Activated T-cell treated with anti-CD3 and anti-CD28 coated beads, Interleukin-2, amount 50 U/mL, for 4 hours (primary cell): ENCODE measurements at regions not wholly inside any gene's neighbourhood (a gene's known extent, or its start where the extent isn't known, plus 50 kb on each side); places are given as distances from the start of the nearest gene placed in this dataset.

Source experiments
- ATAC-seq, 2 donors: fragments of 200-7000 bp; cut with Tn5 transposase; one replicate each; pipeline ENCODE4 v1.10.0; 2021
- DNase-seq: peaks from one replicate; pipeline ENCODE4 v3.0.0-alpha.2; 2020
- H3K27me3 Mint-ChIP-seq: one replicate; pipeline ENCODE4 v1.8.0; 2021; ENCODE audit warnings: low read depth, mixed read lengths
- H3K36me3 Mint-ChIP-seq: one replicate; pipeline ENCODE4 v1.8.0; 2022; ENCODE audit warnings: mixed read lengths; ENCODE audit not compliant: insufficient read depth
- H3K4me1 Mint-ChIP-seq: one replicate; pipeline ENCODE4 v1.8.0; 2021; ENCODE audit warnings: low read depth, mixed read lengths
- H3K4me3 Mint-ChIP-seq: one replicate; pipeline ENCODE4 v1.8.0; 2021; ENCODE audit warnings: mild to moderate bottlenecking, moderate library complexity, mixed read lengths
- H3K9me3 Mint-ChIP-seq: one replicate; pipeline ENCODE4 v1.8.0; 2021; ENCODE audit warnings: mixed read lengths

DNA sequence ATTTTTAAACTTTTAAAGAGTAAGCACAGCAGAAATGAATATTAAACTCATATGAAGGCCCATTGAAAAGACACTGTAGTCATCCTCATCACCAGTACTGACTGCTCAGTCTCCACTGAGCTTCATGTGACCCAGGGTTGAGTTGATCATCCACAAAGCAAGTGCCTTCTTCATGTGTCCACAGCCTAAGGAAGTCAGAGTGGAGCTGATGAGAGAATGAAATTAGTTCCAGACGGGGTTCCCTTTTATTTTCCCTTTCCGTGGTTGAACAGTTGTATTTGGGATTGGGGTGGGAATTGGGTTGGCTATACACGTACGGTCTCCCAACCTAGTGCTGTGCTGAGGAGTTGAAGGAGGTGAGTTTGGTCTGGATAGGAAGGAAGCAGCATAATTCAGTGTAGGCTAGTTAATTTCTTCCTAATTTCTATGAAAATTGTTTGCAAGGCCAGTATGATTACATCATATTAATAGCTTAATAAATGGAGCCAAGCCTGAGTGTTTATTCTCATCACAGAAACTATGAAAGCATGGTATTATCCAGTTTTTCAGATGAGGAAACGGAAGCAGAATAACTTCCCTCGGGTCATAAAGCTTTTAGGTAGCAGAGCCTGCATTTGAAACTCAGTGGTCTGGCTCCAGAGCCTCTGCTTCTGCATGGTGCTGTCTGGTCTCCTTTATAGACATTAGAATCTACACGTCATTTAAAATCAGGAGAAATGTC is 103.9 kb upstream of the DMRT1 start:
- Mint-ChIP-seq H3K36me3 (peaks cover 11% of the 10 kb centered on the region), H3K9me3 (no peaks in the 10 kb centered on the region), H3K27me3 (no peaks in the 10 kb centered on the region), H3K4me3 (no peak overlapping the region), H3K4me1 (no peaks in the 10 kb centered on the region)
- no peak for DNase-seq
- ATAC-seq, result no peak

DNA sequence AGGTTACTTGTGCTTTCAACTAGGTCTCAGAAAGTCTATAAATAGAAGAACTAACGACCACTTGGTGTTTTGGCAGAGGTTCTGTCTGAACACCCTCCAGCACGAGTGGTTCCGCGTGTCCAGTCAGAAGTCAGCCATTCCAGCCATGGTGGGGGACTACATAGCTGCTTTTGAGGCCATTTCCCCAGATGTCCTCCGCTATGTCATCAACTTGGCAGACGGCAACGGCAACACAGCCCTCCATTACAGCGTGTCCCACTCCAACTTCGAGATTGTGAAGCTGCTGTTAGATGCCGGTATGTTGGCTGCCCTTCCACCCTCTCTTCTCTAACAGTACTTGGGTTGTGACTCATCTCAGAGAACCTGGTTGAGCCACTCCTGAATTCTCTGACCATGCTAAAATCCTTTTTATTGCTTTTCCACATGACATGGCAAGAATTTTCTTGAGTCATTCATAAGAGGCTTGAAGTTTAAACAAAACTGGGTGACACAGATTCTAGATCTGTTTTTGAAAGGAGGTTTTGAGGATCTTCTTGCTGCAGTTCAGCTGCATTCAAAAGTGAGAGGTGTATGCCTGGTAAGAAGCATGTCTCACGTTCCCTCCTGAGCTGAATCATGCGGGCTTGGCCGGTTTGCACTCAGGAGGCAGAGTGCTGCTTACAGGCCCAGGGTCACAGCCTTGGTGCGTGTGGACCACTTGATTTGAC is 103.1 kb upstream of the DMRT1 start:
- Mint-ChIP-seq H3K27me3 (no peaks in the 10 kb centered on the region), H3K4me3 (no peak overlapping the region), H3K36me3 (peaks cover 14% of the 10 kb centered on the region), H3K4me1 (no peaks in the 10 kb centered on the region), H3K9me3 (no peaks in the 10 kb centered on the region)
- ATAC-seq (no peak), DNase-seq (no peak)

DNA sequence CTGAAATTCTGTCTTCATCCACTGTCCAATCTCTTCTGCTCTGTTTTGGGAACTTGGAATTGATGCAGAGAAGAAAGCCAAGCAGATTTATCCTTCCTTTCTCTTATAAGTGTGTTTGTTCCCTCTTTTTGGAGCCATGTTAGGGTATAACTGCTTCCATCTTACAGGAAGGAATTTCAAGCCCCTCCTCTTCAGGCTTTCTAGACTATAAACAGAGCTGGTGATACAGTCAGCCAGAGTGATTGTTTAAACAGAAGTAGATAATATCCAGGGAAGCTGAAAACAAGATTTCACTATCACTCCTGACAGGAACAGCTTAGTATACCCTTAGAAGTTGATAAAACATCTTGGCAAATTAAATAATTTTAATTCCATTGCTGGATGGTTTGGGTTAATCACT is 102.1 kb upstream of the DMRT1 start:
- DNase-seq, result no peak

DNA sequence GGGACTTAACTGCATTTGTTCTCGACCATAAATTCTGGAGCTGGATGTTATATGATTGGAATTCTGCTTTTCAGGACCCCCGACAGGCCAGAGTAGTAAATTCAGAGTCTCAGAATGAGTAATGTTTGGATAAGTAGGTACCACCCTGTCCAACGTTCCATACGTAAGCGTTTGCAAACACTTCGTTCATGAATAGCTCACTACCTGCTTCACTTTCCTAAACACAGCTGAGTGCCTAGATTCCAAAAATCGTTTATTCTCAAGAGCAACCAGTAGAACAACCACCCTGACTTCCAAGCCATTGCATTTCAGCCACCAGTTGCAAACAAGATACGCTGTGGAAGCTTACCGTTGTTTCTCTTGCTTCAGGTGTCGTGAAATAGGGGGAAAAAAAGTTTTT is 101.3 kb upstream of the DMRT1 start:
- ATAC-seq (no peak), DNase-seq (no peak)
- no peaks in the 10 kb centered on the region for H3K9me3 Mint-ChIP-seq
- H3K4me1 Mint-ChIP-seq, result no peaks in the 10 kb centered on the region
- H3K4me3 Mint-ChIP-seq, result no peak overlapping the region
- peaks cover 14% of the 10 kb centered on the region for H3K36me3 Mint-ChIP-seq
- H3K27me3 Mint-ChIP-seq, result no peaks in the 10 kb centered on the region

More for the DNA sequence above, 102.1 kb upstream of the DMRT1 start:
- peaks cover 14% of the 10 kb centered on the region for H3K36me3 Mint-ChIP-seq
- H3K27me3 Mint-ChIP-seq, result no peaks in the 10 kb centered on the region
- H3K9me3 Mint-ChIP-seq, result no peaks in the 10 kb centered on the region
- no peak for ATAC-seq
- H3K4me1 Mint-ChIP-seq, result no peaks in the 10 kb centered on the region
- no peak overlapping the region for H3K4me3 Mint-ChIP-seq

DNA sequence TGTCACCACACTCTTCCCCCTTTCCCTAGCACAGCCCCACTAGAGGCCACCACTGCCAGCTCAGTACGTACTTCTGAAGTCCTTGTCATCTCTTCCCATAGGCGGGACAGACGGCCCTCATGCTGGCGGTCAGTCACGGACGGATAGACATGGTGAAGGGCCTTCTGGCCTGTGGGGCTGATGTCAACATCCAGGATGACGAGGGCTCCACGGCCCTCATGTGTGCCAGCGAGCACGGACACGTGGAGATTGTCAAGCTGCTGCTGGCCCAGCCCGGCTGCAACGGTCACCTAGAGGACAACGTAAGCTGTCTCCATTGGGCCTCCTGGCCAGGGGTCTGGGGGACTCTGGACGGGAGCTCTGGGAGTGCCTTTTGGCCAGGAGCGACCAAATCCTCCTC is 99.4 kb upstream of the DMRT1 start:
- no peak for ATAC-seq
- Mint-ChIP-seq H3K36me3 (peaks cover 20% of the 10 kb centered on the region), H3K27me3 (no peaks in the 10 kb centered on the region), H3K4me3 (no peak overlapping the region), H3K9me3 (no peaks in the 10 kb centered on the region), H3K4me1 (peaks cover 4% of the 10 kb centered on the region)
- DNase-seq, result no peak

DNA sequence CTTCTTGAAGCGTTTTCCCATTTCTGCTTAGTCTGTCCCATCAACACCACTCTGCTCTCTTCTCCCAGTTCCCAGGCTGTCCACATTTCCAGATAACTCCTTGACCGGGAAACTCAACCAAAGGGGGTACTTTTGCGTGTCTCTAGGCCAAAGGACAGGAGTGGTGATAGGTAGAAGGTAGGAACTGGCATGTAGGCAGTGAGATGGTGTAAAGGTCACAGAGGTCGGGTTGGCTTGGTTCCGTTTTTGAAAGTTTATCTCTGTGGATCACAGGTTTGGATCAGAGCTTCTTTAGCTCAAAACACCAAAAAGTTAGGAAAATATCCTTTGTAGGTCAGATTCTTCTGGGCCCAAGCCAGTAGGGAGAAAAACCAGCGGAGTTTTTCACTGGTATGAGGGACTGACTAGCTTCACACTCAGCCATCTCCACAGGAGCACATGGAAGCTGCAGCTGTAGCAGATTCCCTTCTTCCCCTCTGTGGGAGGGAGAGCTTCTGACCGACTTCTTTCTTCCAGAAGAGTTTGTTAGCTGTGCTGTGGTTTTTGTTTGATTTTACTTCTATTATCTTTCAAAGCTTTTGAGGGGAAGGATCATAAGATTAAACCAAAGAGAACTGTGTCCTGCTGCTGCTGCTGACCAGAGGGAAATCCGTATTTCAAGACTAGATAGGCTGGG is 98.4 kb upstream of the DMRT1 start:
- no peak for ATAC-seq
- H3K9me3 Mint-ChIP-seq, result no peaks in the 10 kb centered on the region
- H3K27me3 Mint-ChIP-seq, result no peaks in the 10 kb centered on the region
- no peak overlapping the region for H3K4me3 Mint-ChIP-seq
- H3K4me1 Mint-ChIP-seq, result peaks cover 11% of the 10 kb centered on the region
- no peak for DNase-seq
- H3K36me3 Mint-ChIP-seq, result peaks cover 20% of the 10 kb centered on the region

DNA sequence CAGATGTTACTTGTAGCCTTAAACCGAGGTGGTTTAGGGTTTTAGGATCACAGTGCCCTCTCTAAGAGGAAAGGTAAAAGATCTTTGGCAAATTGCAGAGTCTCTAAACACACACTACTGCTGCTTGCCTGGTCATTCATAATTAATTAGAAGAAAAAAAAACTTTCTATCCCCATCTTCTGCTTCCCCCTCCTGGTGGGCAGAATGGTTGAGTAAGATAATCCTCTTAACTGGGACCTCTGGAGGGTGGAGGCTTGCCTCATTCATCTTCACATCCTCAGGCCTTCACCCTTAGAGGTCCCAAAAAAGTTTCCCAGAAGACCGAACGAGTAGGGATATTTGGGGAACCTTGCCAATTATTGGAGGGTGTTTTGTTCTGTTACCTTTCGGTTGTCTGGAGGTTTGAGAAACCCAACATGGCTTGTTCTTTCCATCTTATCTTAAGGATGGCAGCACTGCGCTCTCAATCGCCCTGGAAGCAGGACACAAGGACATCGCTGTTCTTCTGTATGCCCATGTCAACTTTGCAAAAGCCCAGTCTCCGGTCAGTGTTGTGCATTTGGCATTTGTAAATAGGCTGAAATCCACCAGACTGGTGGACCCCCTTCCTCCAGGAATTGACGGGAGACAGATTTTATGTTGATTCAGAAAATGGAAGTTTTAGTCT is 97.3 kb upstream of the DMRT1 start:
- peaks cover 21% of the 10 kb centered on the region for H3K4me1 Mint-ChIP-seq

DNA sequence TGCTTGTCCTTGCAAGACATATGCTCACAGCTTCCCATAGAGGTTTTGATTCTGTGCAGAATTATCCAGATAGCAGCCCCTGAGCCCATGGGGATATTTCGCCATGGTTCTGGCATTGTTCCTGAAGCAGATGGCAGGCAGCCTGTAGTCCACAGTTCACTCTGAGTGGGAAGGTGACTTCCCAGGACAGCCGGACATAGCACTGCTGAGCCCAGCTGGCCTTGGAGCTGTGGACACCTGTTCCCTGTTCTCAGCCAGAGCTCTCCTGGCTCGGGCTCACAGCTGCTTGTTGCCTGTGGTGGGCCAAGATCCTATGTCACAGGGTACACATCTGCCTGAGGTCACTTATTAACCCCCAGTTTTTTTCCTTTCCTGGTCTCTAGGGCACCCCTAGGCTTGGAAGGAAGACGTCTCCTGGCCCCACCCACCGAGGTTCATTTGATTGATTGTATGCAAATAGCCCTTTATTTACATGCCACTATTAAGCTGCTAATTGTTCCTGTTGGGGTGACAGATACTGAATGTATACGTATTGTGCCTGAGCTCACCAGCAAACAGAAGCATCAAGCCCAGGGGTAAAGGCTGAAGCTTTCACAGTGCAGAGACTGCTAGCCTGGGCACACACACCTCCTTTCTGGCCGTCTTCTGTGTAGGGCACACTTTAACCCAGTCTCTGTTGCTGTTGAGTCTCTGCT is 96.6 kb upstream of the DMRT1 start:
- peaks cover 27% of the 10 kb centered on the region for H3K4me1 Mint-ChIP-seq
- no peak for ATAC-seq
- H3K4me3 Mint-ChIP-seq, result no peak overlapping the region

More for the DNA sequence above, 97.3 kb upstream of the DMRT1 start:
- no peak for DNase-seq
- no peak for ATAC-seq
- Mint-ChIP-seq H3K4me3 (no peak overlapping the region), H3K36me3 (peaks cover 20% of the 10 kb centered on the region), H3K27me3 (no peaks in the 10 kb centered on the region), H3K9me3 (no peaks in the 10 kb centered on the region)

DNA sequence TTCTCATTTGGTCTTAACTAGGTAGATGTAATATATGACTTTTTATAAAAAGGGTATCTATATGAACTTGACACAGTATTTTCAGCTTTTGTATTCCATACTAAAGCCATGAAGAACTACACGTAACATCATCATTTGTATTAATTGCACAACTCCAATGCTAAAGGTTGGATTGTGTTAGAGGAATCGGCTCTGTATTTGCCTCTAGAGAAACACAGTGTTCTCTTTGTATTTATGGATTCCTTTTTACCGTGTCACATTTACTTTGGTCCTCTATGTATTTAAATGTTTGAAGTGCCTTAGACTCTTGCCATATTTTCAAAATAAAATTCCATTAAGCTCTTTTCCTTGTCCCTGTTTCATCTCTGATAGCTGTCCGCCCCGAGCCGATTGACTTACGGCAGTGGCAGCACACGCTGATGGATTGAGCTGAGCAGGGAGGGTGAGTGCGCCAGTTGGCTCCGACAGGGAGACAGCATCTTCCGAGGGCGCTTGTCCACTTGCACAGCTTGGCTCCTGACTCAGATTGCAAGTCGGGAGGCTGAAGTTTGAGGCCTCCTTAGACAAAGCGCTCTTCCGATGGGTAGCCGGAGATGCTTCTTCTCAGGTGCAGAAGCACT is 95.6 kb upstream of the DMRT1 start:
- Mint-ChIP-seq H3K4me1 (peaks cover 37% of the 10 kb centered on the region), H3K9me3 (no peaks in the 10 kb centered on the region), H3K36me3 (peaks cover 17% of the 10 kb centered on the region), H3K27me3 (no peaks in the 10 kb centered on the region), H3K4me3 (no peak overlapping the region)
- DNase-seq, result no peak
- ATAC-seq, result no peak

More for the DNA sequence above, 96.6 kb upstream of the DMRT1 start:
- Mint-ChIP-seq H3K9me3 (no peaks in the 10 kb centered on the region), H3K36me3 (peaks cover 20% of the 10 kb centered on the region), H3K27me3 (no peaks in the 10 kb centered on the region)
- DNase-seq, result no peak

DNA sequence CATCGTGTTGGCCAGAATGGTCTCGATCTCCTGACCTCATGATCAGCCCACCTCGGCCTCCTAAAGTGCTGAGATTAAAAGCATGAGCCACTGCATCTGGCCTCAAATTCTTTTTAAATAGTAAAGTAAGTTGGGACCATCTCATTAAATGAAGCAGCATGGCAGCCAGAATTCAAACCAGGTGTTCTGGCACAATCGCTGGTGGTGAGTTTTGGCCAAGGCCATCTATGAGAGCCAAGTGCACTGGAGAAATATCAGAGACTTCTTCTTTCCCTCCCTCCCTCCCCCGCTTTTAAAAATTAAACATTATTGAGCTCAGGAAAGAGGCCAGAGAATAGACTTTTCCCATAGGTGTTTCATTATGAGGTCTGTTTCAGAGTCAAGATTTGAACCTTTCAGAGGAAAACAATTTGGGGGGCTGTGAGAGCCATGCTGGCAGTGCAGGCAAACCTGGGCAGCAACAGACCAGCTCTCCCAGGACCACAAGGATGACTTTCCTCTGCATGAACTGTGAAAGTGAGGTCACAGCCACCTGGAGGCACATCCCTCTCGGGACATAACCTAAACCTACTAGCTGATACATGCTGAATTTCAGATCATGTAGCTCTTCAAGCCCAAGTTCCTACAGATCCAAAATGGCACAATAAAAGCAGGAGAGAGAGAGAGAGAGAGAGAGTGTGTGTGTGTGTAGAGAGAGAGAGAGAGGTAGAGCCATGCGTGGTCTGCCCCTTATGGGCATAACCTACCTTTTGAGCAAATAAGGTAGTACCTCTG is 94.6 kb upstream of the DMRT1 start:
- H3K36me3 Mint-ChIP-seq, result peaks cover 13% of the 10 kb centered on the region
- peaks cover 46% of the 10 kb centered on the region for H3K4me1 Mint-ChIP-seq
- ATAC-seq, result no peak
- no peaks in the 10 kb centered on the region for H3K27me3 Mint-ChIP-seq
- DNase-seq, result no peak
- H3K4me3 Mint-ChIP-seq, result no peak overlapping the region
- H3K9me3 Mint-ChIP-seq, result no peaks in the 10 kb centered on the region

DNA sequence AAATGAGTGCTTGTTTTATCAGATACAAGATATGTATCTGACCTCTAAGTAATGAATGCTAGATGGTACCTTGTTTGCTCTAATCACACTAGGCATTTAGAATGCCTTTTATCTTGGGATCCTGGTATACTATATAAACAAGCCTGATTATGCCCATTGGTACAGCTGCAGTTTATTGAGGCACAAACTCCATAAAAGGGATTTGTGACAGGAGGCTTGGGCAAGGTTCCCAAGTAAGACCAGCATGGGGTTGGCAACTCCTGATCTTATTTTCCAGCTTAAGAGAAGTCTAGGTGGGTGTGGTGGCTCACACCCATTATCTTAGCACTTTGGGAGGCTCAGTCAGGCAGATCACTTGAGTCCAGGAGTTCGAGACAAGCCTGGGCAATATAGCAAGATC is 93.9 kb upstream of the DMRT1 start:
- ATAC-seq, result no peak
- Mint-ChIP-seq H3K36me3 (peaks cover 9% of the 10 kb centered on the region), H3K4me3 (no peak overlapping the region), H3K9me3 (no peaks in the 10 kb centered on the region), H3K27me3 (no peaks in the 10 kb centered on the region), H3K4me1 (peaks cover 49% of the 10 kb centered on the region)
- no peak for DNase-seq

DNA sequence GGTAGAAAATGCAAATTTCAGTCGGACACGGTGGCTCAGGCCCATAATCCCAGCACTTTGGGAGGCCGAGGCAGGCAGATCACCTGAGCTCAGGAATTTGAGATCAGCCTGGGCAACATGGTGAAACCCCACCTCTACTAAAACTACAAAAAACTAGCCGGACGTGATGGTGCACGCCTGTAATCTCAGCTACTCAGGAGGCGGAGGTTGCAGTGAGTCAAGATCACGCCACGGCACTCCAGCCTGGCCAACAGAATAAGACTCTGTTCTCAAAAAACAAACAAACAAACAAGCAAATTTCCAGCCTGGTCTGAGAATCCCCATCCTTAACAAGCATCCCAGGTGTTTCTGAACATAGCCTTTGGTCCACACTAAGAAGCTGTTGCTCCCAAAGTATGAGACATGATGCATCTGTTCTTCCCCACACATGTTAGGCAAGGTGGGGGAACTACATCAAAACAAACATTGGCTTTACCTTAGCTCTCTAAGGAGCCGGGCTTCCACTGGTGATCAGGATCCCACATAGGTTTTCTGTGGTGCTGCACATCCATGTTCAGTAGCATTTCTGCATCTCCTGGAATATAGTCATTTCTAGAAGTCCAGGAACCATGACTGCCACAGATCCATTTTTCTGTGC is 92.5 kb upstream of the DMRT1 start:
- Mint-ChIP-seq H3K9me3 (no peaks in the 10 kb centered on the region), H3K27me3 (no peaks in the 10 kb centered on the region), H3K4me3 (no peak overlapping the region), H3K4me1 (peaks cover 49% of the 10 kb centered on the region), H3K36me3 (peaks cover 6% of the 10 kb centered on the region)
- ATAC-seq (no peak), DNase-seq (no peak)

DNA sequence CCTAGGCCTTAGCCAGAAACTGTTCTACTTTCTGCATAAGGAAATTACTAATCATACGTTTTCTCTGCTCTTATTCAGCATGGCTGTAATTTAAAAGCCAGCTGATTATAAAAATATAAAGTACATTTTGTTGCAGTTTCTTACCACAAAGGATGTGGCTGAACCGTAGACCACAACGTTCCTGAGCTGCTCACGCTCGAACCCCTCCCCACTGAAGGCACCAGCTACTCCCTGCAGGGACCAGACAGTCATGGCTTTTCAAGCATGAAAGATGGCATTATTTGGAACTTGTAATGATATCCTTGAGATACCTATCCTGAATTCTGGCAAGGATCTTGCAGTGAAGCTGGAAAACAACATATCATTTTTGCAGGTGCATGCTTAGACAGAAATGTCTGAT is 91.8 kb upstream of the DMRT1 start:
- Mint-ChIP-seq H3K4me1 (peaks cover 49% of the 10 kb centered on the region), H3K36me3 (peaks cover 6% of the 10 kb centered on the region), H3K4me3 (peak overlapping the region; percentile 11), H3K9me3 (no peaks in the 10 kb centered on the region), H3K27me3 (no peaks in the 10 kb centered on the region)
- no peak for DNase-seq
- ATAC-seq, result no peak
